Panc1 (cell line): ENCODE measurements at regions not wholly inside any gene's neighbourhood (a gene's known extent, or its start where the extent isn't known, plus 50 kb on each side); places are given as distances from the start of the nearest gene placed in this dataset.

Experiments
- ATAC-seq: fragments of 200-7000 bp; cut with Tn5 transposase; 2 replicates; pipeline ENCODE4 v1.9.1; 2020; ENCODE audit warnings: mild to moderate bottlenecking, moderate library complexity
- BruUV-seq: library from RNA; stranded (reverse); fragments of 400-500 nt; replicated peaks from 2 replicates; lab custom pipeline; 2021; lab: Mats Ljungman, UMichigan
- CTCF ChIA-PET: fragments of 300-600 bp; sonication (Branson Sonifier 250); formaldehyde crosslinking; loops from one replicate; lab custom pipeline; 2022; ENCODE audit warnings: antibody characterized with exemption; lab: Charles Lee
- POLR2A ChIA-PET: fragments of 300-600 bp; sonication (Branson Sonifier 250); formaldehyde crosslinking; loops from one replicate; lab custom pipeline; 2022; ENCODE audit warnings: antibody characterized with exemption; lab: Charles Lee
- DNase-seq: peaks from one replicate; pipeline ENCODE4 v3.0.0-alpha.2; 2010; ENCODE audit warnings: low read depth, low spot score
- H3K27ac ChIP-seq: 2 replicates; pipeline ENCODE4 v1.5.1; 2011; ENCODE audit warnings: mild to moderate bottlenecking, low read length, inconsistent platforms
- H3K27me3 ChIP-seq: fragments of 200-500 bp; sonication (Bioruptor generic); 2 replicates; pipeline ENCODE4 v1.6.0; 2014; ENCODE audit warnings: low read length, inconsistent platforms; ENCODE audit not compliant: control insufficient read depth, insufficient read depth
- H3K36me3 ChIP-seq: fragments of 200-500 bp; sonication (Bioruptor generic); 2 replicates; pipeline ENCODE4 v1.5.1; 2014; ENCODE audit warnings: inconsistent platforms, mild to moderate bottlenecking, low read length, moderate library complexity; ENCODE audit not compliant: control insufficient read depth, insufficient read depth
- H3K4me1 ChIP-seq: 2 replicates; pipeline ENCODE4 v1.5.1; 2011; ENCODE audit warnings: inconsistent platforms, mild to moderate bottlenecking, low read length, moderate library complexity; ENCODE audit not compliant: control insufficient read depth, insufficient read depth
- H3K4me3 ChIP-seq, 2 experiments: 2 replicates each; pipeline ENCODE4 v1.5.1; 2011 to 2012; ENCODE audit warnings: low read depth in 2 of 2, low read length in 2 of 2, mild to moderate bottlenecking in 2 of 2, inconsistent platforms in 1 of 2, moderate library complexity in 1 of 2
- H3K9me3 ChIP-seq: fragments of 200-500 bp; sonication (Bioruptor generic); 2 replicates; pipeline ENCODE4 v1.5.1; 2014; ENCODE audit warnings: low read depth, mild to moderate bottlenecking, inconsistent platforms, low read length, moderate library complexity; ENCODE audit not compliant: control insufficient read depth, insufficient read depth
- POLR2AphosphoS5 ChIP-seq: IDR thresholded peaks from 2 replicates; pipeline ENCODE4 v1.6.1; 2012; ENCODE audit warnings: mild to moderate bottlenecking, low read depth, low read length, moderate library complexity
- SIN3A ChIP-seq: IDR thresholded peaks from 2 replicates; pipeline ENCODE4 v1.6.1; 2012; ENCODE audit warnings: low read depth, mild to moderate bottlenecking, low read length, moderate library complexity, borderline replicate concordance; ENCODE audit not compliant: insufficient read depth
- TCF7L2 ChIP-seq: IDR thresholded peaks from 2 replicates; pipeline ENCODE4 v1.6.1; 2011; ENCODE audit warnings: mild to moderate bottlenecking, low read depth, low read length, inconsistent platforms
- in situ Hi-C: cut with HindIII; loops from 2 replicates; pipeline ENCODE4 v1.10.0; 2016; ENCODE audit warnings: low sequenced_read_pairs, low pct_unique_long_range_greater_than_20kb
- intact Hi-C: fragments of 100-400 bp; cut with micrococcal nuclease; formaldehyde crosslinking; loops from one replicate; pipeline ENCODE4 v1.10.0; 2022; ENCODE audit not compliant: unreplicated experiment
- TF ChIP-seq, protein P1 (sequence below): fragments of 450-650 bp; IDR thresholded peaks from 2 replicates; pipeline ENCODE4 v1.5.1; 2017; ENCODE audit warnings: mild to moderate bottlenecking
- TF ChIP-seq, protein P2 (sequence below), 2 experiments: IDR thresholded peaks; 2 replicates each; pipeline ENCODE4 v1.6.1; 2011 to 2012; ENCODE audit warnings: low read depth in 2 of 2, control low read depth in 1 of 2, low read length in 1 of 2, mild to moderate bottlenecking in 1 of 2, moderate library complexity in 1 of 2; ENCODE audit not compliant: insufficient read depth in 1 of 2

DNA sequence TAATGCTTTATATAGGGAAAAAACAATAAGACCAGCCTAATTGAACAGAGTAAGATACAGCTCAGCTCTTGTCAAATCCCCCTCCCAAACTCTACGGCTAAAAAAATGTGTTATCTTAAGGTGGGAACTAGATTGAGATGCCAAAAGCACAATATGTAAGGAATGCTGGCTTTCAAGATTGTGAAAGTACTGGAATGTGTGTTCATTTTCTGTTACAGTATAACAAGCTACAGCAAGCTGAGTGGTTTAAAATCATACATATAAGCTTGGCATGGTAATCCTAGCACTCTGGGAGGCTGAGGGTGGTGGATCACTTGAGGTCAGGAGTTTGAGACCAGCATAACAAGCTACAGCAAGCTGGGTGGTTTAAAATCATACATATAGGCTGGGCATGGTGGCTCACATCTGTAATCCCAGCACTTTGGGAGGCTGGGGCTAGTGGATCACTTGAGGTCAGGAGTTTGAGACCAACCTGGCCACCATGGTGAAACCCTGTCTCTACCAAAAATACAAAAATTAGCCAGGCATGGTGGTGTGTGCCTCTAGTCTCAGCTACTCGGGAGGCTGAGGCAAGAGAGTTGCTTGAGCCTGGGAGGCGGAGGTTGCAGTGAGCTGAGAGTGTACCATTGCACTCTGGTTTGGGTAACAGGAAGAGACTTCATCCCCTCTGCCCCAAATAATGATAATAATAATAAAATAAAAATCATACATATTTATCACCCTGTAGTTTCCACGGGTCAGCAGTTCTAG, 297.7 kb downstream of the DOK5 start:
- H3K9me3 ChIP-seq, result no peaks in the 10 kb centered on the region
- TF ChIP-seq, protein P1, sequence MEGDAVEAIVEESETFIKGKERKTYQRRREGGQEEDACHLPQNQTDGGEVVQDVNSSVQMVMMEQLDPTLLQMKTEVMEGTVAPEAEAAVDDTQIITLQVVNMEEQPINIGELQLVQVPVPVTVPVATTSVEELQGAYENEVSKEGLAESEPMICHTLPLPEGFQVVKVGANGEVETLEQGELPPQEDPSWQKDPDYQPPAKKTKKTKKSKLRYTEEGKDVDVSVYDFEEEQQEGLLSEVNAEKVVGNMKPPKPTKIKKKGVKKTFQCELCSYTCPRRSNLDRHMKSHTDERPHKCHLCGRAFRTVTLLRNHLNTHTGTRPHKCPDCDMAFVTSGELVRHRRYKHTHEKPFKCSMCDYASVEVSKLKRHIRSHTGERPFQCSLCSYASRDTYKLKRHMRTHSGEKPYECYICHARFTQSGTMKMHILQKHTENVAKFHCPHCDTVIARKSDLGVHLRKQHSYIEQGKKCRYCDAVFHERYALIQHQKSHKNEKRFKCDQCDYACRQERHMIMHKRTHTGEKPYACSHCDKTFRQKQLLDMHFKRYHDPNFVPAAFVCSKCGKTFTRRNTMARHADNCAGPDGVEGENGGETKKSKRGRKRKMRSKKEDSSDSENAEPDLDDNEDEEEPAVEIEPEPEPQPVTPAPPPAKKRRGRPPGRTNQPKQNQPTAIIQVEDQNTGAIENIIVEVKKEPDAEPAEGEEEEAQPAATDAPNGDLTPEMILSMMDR, result no peak
- TF ChIP-seq TCF7L2, result no peak
- TF ChIP-seq, protein P2, sequence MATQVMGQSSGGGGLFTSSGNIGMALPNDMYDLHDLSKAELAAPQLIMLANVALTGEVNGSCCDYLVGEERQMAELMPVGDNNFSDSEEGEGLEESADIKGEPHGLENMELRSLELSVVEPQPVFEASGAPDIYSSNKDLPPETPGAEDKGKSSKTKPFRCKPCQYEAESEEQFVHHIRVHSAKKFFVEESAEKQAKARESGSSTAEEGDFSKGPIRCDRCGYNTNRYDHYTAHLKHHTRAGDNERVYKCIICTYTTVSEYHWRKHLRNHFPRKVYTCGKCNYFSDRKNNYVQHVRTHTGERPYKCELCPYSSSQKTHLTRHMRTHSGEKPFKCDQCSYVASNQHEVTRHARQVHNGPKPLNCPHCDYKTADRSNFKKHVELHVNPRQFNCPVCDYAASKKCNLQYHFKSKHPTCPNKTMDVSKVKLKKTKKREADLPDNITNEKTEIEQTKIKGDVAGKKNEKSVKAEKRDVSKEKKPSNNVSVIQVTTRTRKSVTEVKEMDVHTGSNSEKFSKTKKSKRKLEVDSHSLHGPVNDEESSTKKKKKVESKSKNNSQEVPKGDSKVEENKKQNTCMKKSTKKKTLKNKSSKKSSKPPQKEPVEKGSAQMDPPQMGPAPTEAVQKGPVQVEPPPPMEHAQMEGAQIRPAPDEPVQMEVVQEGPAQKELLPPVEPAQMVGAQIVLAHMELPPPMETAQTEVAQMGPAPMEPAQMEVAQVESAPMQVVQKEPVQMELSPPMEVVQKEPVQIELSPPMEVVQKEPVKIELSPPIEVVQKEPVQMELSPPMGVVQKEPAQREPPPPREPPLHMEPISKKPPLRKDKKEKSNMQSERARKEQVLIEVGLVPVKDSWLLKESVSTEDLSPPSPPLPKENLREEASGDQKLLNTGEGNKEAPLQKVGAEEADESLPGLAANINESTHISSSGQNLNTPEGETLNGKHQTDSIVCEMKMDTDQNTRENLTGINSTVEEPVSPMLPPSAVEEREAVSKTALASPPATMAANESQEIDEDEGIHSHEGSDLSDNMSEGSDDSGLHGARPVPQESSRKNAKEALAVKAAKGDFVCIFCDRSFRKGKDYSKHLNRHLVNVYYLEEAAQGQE (IDR thresholded peaks at IDR 0.05; ENCODE audit: insufficient read depth in 1 of 2, low read depth in 2 of 2, low read length in 1 of 2), result no peak
- TF ChIP-seq POLR2AphosphoS5, result no peak
- TF ChIP-seq SIN3A, result no peak
- no peaks in the 10 kb centered on the region for H3K36me3 ChIP-seq
- no peak overlapping the region for H3K4me3 ChIP-seq
- ATAC-seq (no peak), DNase-seq (no peak)
- POLR2A ChIA-PET, result no interaction called here
- intact Hi-C loops (no loop called here), in situ Hi-C loops (no loop called here)
- BruUV-seq, result no TSS peak
- CTCF ChIA-PET, result no interaction called here
- H3K27ac ChIP-seq, result no peak overlapping the region
- H3K27me3 ChIP-seq, result no peaks in the 10 kb centered on the region
- no peaks in the 10 kb centered on the region for H3K4me1 ChIP-seq

DNA sequence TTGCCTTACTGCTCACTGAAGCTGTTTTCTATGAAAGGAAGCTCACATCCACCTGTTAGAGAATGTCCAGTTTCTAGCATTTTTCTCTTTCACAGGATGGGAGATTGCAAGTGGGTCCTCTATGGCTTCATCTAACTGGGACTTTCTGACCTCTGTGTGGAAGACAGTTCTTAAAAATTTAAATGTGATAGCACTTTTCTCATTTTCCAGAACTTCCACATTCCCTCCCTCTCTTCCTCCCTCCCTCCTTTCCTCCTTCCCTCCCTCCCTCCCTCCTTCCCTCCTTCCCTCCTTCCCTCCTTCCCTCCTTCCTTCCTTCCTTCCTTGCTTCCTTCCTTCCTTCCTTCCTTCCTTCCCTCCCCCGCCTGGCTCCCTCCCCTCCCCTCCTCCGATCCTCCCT, 291.1 kb downstream of the DOK5 start:
- BruUV-seq, result no TSS peak
- no peaks in the 10 kb centered on the region for H3K36me3 ChIP-seq
- no peaks in the 10 kb centered on the region; the same call in 1 of the 2 replicates for H3K27me3 ChIP-seq
- no peaks in the 10 kb centered on the region for H3K9me3 ChIP-seq
- no peak overlapping the region for H3K27ac ChIP-seq
- no peaks in the 10 kb centered on the region for H3K4me1 ChIP-seq
- TF ChIP-seq, protein P2 (IDR thresholded peaks at IDR 0.05; ENCODE audit: insufficient read depth in 1 of 2, low read depth in 2 of 2, low read length in 1 of 2), result no peak
- TF ChIP-seq, protein P1, result no peak
- TF ChIP-seq SIN3A, result no peak
- no peak for TF ChIP-seq TCF7L2
- no peak for TF ChIP-seq POLR2AphosphoS5
- ChIA-PET CTCF (no interaction called here), POLR2A (no interaction called here)
- H3K4me3 ChIP-seq, result no peak overlapping the region
- ATAC-seq (no peak), DNase-seq (no peak)
- intact Hi-C loops (no loop called here), in situ Hi-C loops (no loop called here)
